Lower leg skin (tissue), 3 donors: ENCODE measurements at regions not wholly inside any gene's neighbourhood (a gene's known extent, or its start where the extent isn't known, plus 50 kb on each side); places are given as distances from the start of the nearest gene placed in this dataset.

Source experiments
- POLR2A ChIP-seq, 2 donors: fragments of 450-650 bp; IDR thresholded peaks; one replicate each; pipeline ENCODE4 v1.6.1; 2016 to 2017; ENCODE audit warnings: antibody characterized with exemption in 2 of 2, mild to moderate bottlenecking in 1 of 2, moderate library complexity in 1 of 2
- TF ChIP-seq, protein P1 (sequence below), 3 donors: fragments of 450-650 bp; IDR thresholded peaks; one replicate each; pipeline ENCODE4 v1.5.1; 2016; ENCODE audit warnings: antibody characterized with exemption in 3 of 3, mild to moderate bottlenecking in 3 of 3, moderate library complexity in 2 of 3

DNA sequence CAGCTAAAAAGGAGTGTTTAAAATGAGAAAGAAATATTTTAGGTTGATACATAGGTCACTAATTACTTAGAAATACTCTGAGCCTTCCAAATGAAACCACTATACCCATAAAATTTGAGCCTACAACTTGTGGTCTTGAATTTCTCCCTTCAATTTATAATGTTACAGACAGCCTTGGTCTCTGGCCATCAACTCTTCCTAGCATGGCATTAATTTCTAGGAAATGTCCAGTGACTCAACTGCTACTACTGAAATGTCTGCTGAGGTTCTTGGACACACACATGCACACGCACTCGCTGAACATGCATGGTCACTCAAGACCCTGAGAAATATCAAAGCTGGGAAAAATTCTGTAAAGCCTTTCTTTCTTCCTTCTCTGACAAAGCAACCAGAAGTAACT lies 61.1 kb upstream of the SAMSN1 start:
- TF ChIP-seq POLR2A (IDR thresholded peaks at IDR 0.05): no peak
- TF ChIP-seq, protein P1, sequence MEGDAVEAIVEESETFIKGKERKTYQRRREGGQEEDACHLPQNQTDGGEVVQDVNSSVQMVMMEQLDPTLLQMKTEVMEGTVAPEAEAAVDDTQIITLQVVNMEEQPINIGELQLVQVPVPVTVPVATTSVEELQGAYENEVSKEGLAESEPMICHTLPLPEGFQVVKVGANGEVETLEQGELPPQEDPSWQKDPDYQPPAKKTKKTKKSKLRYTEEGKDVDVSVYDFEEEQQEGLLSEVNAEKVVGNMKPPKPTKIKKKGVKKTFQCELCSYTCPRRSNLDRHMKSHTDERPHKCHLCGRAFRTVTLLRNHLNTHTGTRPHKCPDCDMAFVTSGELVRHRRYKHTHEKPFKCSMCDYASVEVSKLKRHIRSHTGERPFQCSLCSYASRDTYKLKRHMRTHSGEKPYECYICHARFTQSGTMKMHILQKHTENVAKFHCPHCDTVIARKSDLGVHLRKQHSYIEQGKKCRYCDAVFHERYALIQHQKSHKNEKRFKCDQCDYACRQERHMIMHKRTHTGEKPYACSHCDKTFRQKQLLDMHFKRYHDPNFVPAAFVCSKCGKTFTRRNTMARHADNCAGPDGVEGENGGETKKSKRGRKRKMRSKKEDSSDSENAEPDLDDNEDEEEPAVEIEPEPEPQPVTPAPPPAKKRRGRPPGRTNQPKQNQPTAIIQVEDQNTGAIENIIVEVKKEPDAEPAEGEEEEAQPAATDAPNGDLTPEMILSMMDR (IDR thresholded peaks at IDR 0.05): no peak
